NCI-H2227 treated with DMSO at 0.1 percent for 48 hours (cell line): ENCODE measurements at regions not wholly inside any gene's neighbourhood (a gene's known extent, or its start where the extent isn't known, plus 50 kb on each side); places are given as distances from the start of the nearest gene placed in this dataset.

Experiments used
- DNase-seq: peaks from one replicate; lab custom pipeline; 2025; lab: John Stamatoyannopoulos, UW

DNA sequence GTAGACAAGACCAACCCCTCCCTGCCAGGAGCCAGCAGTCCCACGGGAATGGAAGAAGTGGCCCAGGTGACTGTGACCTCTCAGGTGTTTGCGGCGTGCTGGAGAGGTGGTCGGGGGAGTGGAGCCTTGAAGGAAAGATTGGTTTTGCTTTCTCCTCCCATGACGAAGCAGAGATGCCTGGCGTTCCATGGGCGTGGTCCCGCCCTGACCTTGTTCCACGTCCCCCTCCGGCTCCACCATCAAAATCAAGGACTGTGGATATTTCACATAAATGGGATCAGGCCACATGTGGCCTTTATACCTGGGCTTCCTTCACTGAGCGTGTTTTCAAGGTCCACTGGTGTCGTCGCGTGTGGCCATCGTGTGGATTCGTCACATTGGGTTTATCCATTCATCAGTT is 270.6 kb upstream of the TNRC6C start:
- no peak for DNase-seq

DNA sequence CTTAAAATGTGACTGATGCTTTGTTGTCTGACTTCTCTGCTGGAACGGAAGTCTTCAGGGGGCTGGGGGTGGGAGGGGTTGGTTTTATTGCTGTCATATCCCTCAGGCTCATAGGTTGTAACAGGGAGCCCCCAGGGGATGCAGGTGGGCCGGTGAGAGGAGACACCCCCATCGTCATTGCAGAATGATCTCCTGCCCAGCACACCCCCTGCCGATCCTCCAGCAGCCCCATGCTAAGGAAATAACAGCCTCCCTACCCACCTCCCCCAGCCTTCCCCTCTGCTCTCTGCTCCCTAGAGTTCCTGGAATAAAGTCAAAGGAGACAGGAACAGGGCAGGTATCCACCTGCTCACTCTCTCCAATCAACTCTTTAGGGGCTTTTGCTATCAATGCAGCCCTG is 270.1 kb upstream of the TNRC6C start:
- DNase-seq = no peak

DNA sequence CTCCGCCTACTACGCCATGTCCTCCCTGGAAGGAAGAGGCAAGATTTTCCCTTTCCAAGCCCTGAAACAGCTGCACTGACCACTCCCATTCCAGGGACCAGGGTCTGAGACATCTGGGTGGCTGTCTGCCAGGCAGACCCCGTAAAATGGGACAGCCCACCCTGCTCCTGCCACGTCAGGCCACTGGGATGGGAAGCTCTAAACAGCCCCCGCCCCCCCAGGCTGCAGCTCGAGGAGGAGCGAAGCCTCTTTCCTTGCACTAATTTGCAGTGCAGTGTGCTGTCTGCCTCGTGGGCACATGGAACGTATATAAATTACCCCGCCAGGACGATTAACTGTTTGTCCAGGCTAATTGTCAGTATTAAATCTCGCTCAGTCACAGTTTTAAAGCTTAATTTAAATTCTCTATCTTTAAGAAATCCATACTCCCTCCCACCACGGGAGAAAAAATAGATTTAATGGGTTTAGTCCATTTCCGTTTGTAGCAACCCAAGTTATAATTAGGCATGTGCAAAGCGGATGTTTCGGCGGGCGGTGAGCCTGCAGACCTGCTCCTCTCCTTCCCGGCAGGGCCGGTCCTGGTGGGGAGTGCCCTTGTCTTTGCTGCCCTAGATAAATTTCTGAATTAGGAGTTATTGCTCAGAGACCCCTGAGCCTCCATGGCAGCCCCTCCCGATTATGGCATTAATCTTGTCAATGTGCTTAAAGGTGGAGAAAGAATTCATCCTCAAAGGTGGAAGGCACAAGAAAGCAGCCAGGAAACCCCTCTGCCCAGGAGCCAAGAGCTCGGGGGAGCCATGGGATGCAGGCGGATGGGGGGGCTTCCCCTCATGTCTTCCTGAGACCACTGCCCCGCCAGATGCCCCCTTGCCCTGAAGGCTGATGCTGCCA is 268.0 kb upstream of the TNRC6C start:
- peak; percentile 37 for DNase-seq

DNA sequence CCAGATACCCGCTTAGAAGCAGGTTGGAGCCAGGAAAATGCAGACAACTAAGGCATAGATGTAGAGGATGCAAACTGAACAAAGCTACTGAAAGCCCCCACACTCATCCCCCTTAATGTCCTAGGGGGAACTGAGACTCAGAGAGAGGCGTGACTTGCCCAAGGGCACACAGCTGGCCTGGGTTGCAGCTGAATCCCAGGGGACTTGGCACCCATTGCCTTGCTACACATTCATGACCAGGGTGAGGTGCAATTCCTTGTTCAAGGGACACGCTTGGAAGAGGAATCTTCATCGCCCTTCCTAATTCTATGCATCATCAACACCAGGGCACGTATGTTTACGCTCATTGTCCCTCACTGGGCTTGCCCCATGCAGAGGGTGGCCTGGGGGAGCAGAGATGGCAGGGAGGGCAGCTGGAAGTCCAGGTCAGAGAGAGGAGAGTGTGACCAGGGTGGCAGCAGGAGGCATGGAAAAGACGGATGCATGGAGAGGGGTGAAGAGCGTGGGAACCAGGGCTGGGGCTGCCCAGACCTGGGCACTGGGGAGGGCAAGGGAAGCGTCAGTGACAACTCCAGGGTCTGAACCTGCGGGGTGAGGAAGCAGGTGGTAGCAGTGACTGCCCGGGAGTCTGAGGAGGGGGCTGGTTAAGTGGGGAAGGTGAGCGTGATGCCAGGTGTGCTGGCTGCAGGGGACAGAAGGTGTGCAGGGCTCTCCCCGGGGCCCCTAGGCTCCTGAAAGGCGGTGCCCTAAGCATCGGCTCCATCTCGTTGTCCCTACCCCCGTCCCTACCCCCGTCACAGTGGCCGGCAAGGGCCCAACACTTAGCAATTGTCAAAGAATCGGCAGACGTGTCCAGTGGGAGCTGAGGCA is 267.1 kb upstream of the TNRC6C start:
- DNase-seq = no peak

DNA sequence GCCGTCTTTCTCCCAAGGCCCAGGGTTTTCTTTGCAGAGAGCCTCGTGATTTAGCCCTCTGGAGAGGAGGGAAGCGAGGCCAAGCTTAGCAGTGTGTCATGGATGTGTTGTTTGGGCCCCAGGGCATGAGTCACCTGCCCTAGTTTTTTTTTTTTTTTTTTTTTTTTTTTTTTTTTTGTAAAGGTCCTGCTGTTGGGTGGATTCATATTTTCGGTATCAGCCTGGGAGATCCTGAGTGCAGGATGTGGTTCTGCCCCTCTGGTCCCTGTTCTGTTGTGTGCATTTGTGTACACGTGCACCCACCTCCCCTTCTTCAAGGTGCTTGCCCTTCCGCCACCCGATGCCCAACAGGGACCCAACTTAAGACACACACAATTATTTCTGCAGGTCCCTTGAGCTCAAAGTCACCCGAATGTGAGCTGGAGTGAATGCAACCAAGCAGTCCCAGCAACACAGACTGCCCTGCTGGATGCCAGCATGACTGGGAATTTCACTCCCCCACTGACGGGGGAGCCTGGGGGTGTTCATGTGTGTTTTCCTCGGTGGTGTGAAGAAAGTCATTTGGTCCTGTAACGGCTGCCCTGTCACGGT is 265.8 kb upstream of the TNRC6C start:
- no peak for DNase-seq

DNA sequence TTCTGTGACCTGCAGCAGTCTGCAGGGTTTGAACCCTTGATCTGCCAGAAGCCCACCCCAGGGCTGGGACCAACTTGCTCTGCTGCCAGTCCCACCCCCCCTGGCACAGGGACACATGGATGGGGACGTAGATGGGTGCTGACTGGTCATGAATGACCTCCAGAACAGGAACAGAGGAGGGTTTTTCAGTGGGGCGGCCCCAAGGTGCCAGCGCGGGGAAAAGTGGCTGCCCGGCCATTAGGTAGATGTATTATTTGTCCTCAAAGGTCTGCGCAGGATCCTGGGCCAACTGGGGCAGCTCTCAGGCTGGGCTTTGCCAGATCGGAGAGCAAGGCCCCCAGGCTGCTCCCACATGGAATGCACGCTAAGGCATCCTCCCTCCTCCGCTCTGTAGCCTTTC is 265.2 kb upstream of the TNRC6C start:
- no peak for DNase-seq

DNA sequence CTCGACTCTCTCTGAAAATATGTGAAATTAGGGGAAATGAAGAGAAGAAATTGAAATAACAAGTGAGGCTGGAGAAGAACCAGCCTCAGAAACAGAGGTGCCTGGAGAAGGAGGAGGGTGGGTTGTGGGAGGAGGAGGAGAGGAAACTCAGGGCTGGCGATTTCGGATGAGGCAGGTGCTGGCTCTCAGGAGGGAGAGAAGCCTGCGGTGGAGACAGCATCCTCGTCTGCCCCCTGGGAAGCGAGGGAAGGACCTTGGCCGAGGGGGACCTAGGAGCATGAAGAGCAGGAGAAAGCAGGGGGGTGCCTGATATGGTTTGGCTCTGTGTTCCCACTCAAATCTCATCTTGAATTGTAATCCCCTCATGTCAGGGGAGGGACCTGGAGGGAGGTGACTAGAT is 264.7 kb upstream of the TNRC6C start:
- no peak for DNase-seq

DNA sequence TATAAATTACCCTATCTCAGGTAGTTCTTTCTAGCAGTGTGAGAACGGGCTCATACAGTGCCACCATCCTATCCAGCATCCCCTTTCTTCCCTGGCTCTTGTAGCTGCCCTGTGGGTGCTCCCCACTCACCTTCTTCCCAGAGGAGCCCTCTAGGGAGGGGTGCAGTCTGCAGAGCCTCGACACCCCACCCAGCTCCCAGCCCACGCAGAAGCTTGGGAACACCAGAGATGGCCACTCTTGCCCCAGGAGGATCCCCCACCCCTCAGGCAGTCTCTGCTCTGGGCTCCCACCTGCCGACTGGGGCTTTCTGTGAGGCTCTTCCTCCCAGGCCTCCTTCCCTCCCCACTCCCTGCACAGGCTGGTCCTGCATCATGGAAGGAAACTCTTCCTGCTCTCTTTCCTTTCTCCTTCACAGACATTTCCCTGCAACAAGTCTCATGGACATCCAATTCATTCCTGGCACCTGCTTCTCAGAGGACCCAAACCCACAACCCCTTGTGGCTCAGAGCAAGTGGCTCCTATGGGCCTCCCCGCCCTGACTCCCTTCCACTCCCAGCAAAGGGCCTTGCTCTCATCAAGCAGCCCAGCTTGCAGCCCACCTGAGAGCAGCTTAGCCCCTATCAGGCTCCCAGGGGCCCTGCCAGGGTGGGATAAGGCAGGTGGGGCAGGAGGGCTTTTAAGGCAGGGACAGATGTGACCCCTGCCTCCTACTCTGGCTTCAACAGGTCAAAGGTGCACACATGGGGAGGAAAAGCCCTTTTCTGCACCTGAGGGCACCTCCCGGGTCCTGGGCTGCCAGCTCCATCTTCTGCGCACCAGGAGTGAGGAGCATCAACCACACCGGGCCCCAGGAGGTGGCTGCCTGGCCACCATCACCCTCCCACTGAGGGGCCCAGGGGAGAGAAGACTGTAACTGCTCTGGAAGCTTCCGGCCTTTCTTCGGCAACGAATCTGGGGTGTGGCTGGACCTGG is 263.8 kb upstream of the TNRC6C start:
- no peak for DNase-seq

DNA sequence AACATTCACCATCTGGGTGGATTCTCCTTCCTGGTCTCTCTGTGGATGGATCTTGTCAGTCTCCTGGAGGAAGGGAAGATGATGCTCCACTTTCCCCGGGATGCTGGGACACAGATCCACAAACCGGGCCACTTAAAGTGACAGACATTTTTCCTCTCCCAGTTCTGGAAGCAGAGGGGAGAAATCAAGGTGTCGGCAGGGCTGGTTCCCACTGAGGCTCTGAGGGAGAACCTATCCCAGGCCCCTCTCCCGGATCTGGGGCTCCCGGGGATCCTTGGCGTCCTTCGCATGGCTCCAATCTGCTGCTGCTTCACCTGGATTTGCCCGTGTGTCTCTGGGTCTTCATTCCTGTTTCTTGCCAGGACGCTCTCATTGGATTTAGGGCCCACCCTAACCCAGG is 263.1 kb upstream of the TNRC6C start:
- DNase-seq = no peak

DNA sequence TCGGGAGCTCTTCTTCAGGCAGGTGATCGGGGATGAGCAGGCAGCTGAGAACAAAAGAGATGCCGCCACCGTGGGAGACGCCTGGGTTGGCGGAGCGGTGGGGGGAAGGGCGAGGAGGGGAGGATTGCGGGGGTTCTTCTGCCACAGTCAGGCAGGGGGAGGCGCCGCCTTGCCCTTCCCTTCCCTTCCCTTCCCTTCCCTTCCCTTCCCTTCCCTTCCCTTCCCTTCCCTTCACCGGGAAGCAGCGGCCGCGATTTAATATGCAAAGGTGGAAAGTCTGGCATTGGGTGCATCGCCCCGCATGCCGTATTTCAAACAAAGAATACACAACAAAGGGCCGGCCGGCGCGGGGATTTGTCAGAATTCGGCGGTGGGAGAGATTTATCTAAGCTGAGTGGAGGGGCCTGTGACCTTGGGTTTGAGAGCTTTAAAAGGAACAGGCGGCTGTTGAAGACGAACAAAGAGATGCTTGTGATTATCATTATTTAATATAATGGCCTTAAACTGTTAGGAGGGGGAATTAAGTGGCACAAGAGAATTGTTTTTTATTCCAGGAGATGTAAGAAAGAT is 262.3 kb upstream of the TNRC6C start:
- DNase-seq = peak; percentile 99

DNA sequence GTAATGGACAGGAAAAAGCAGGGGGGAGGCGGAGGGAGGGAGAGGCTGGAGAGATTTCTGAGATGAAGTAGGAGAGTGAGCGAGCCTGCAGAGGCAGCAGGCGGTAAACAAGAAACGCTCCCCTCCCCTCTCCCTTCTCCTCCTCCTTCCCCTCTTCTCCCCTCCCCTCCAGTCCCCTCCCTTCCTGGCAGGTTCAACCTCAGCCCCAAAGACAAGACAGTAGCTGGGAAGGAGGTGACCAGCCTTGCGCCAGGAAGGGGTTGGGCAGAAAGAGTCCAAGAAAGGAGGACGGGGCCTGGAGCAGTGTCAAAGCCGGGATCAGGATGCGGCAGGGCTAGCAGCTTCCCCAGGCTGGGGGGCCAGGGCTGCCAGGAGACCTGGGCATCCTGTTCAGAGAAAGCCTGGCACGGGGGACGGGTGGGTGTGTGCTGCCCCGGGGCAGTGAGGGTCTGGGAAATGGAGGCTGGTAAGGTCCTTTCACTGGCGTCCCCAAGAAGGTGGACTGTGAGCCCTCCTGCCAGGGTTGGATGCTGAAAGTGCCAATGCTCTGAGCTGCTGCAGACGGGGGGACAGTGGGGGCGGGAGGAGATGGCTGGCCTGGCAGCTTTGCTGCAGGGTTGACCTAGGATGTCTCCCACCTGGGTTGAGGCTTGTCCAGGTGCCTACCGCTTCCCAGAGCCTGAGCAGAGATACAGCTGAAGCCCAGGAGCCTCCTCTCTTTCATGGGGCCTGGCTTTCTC is 261.6 kb upstream of the TNRC6C start:
- DNase-seq = no peak

DNA sequence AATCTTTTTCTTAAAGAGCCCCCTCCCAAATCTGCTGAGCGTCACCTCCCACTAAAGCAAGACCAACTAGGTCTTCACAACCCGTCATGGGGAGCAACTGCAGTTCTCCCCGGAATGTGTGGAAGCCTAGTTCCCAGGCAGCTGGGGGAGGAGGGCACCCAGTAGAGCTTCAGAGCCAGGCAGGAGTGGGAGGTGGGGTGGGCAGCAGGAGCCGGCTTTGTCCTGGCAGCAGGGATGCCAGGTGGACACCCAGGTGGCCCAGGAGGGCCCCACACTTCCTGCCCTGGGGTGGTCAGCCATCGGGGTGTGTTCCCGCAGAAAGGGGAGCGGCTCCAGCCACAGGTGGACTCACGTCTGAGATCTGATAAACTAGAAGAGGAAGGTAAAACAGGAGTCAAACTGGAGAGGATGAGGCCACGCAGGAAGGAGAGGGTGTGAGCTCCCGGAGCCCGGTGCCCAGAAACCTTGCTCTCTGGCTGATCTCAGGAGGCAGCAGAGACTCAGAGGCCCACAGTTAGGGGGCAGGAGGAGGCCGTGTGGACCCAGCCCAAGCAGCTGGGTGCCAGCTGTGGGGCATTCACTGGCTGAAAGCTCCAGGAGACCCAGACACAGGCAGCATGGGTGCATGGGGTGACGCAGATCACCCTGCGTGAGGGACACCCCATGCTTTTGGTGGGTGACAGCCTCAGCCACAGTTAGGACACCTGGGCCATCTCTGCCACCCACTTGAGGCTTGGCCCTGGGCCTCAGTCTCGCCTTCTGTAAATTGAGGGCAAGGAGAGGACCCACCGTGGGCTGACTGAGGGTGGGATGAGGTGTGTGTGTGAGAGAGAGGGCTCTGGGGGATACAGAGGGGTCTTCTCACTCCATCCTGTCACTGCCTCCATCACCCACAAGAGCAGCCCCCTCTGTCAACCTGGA is 260.8 kb upstream of the TNRC6C start:
- no peak for DNase-seq

DNA sequence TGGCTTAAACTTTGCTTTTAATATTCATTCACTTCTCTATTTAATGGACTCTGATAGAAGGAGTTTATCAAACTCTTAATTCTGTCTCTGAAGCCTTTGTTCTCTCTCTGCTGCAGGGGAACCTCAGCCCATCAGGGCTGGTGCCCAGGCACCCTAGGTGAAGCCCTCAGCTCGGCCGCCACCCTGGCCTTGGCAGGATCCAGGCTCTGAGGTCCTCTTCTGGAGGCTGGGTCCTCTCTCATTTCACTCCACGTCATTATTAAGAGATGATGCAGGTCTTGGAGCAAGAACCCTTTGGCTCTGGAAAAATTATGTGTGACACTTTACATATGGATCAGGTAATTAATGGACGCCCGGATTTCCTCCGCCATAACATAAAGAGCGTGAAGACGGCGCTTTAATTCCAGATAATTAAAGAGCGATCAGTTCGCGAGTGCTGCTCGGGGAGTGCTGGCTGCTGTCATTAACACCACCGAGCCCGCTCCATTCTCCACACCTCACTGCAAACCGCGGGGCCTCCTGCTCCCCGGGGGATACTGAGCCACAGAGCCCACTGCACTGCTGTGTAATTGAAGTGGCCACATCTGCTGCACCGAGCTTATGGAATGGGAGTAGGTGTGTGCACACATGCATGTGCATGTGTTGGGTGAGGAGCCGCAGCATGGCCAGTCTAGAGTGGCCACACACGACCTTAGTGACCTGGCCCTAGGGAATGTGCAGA is 259.4 kb upstream of the TNRC6C start:
- no peak for DNase-seq

DNA sequence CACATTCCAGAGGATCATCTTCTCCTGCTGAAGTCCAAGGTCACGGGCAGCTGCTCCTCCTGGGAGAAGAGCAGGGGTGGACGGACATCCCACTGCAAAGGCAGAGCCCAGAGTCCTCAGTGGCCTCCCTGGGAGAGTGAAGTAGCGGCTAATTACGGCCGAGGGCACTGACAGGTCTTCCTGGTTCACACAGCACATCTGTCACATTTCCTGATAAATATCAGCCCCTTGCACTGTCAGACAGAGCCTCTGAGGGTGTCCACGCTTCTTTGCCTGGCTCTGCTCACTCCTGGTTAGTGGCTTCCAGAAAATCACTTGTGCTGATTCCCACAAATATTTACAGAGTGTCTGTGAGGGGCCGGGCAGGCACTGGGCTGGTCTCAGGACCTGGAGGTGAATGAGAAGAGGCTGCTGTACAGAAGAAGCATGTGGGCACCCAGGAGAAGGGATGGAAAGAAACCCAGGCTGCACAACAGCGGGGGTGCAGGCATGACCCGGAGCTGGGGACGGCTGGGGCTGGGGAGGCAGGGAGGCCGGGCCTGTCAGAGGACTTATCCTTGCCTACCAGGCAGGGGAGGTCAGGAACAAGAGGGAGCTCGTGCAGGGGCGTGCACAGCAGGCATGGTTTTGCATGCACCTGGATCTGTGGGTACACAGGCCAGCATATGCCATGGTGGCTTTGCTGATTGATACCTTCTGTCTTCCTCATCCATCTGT is 258.2 kb upstream of the TNRC6C start:
- DNase-seq = peak; percentile 31

DNA sequence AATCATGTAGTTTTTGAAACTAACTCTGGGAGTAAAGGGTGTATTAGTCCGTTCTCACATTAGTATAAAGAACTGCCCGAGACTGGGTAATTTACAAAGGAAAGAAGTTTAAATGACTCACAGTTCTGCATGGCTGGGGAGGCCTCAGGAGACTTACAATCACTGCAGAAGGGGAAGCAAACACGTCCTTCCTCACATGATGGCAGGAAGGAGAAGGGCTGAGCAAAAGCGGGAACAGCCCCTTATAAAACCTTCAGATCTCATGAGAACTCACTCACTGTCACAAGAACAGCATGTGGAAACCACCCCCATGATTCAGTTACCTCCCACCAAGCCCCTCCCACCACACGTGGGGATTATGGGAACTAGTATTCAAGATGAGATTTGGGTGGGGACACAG is 256.5 kb upstream of the TNRC6C start:
- no peak for DNase-seq

DNA sequence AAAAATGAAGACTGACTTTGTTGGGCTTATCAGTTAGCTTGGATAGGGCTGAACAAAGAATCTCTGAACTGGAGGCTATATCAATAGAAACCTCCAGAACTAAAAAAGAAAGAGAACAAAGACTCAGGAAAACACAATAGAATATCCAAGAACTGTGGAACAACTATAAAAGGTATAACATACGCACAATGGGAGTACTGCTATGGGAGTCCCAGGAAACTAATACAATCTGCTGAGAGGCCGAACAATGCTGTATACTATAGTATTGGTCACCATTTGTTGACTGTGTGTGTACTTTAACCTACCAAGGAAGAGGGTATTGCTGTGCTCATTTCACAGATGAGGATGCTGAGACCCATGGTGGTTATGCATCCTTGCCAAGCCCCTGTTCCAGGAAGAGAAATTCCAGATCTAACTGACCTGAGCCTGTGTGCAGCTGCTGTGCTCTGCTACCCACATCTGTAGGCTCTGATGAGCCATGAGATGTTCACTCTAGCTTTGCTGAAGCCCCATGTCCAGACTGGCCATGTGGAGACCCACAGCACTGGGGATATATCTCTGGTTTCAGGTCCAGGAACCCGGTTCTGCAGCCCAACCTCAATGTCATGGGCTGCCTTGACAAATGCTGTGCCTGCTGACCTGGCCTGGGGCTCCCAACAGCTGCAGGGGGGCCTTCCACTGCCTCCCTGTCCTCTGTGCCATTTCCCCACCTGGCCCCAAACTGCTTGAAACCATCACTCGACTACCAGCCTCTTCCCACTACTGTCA is 254.3 kb upstream of the TNRC6C start:
- no peak for DNase-seq

DNA sequence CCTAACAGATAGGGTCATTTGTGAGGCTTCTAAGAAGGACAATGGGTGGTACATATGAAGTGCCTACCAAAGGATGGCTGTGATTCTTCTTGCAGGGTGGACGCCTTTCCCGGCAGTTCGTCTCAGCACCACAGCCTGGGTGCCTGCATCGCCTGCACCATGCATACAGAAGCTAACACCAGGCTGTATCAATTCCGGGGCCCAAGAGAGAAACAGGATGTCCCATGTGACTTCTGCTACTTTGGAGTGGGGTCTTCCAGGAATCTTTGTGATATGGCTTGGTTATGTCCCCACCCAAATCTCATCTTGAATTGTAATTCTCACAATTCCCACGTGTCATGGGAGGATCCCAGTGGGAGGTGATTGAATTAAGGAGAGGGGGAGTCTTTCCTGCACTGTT is 251.6 kb upstream of the TNRC6C start:
- no peak for DNase-seq
